Stimulated activated CD4-positive, alpha-beta T cell treated with anti-CD3 and anti-CD28 coated beads, Interleukin-15, amount 100 ng/mL, for 48 hours (primary cell): ENCODE measurements at regions not wholly inside any gene's neighbourhood (a gene's known extent, or its start where the extent isn't known, plus 50 kb on each side); places are given as distances from the start of the nearest gene placed in this dataset.

Source experiments
- DNase-seq, 2 donors: peaks; one replicate each; pipeline ENCODE4 v3.0.0-alpha.2; 2020; ENCODE audit warnings: low read depth in 2 of 2

DNA sequence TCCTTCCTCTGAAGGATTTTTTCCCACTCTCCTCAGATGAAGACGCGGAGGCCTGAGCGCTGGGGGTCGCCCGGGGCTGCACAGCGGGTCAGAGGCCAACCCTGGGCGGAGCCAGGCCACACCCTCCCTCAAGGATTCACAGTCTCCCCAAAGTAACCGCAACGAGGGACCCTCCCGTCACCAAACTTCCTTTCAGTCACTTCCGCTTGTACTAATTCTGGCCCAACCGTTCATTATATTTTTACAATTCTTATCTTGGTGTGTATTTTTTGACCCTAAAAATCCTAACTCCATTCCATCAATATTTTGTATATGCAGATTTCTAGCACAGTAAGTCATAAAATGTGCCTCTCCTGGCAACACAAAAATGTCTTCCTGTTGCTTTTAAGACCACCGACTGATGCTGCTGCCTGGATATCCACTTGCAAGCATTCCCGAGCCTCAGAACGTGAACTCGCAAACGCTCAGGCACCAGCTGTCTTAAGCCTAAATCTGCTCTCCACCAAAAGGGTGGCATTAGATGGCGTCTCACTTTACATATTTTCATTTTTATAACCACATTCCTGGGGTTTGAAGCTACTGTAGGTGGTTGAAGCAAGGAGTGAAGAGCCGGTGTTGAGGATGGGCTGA, 128.0 kb downstream of the DLL1 start:
- DNase-seq: no peak

DNA sequence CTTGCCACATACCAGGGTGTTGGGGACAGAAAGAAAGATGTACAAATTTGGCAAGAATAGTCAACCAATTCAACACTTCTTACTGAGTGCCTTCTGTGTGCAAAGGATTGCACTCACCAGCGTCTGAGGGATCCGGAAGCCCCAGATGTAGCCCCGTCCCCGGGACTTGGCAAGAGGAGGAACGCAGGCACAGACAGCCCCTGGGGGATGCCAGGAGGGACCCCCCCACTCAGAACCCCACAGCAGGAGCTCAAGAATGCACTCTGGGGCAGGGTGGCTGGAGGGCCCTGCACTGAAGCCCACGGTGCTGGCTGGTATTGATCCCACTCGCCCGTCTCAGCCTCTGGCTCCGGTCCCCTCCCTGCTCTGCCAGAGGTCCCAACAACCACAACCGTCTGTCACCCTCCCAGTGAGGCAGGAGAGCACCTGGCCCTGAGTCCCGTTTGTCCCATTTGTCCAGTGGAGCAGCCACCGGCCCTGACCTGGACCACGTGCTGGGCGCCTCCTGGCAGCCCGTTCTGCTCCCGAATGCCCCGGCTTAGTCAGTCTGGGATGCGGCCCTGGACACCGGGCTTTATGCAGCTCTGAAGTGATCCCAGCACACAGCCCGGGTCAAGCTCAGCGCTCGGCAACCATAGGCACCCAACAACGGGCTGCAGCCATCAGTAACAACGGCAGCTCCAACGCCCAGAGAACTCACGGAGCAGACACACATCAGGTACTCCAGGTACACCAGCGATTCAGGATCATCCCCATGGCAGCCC, 128.7 kb downstream of the DLL1 start:
- no peak for DNase-seq

DNA sequence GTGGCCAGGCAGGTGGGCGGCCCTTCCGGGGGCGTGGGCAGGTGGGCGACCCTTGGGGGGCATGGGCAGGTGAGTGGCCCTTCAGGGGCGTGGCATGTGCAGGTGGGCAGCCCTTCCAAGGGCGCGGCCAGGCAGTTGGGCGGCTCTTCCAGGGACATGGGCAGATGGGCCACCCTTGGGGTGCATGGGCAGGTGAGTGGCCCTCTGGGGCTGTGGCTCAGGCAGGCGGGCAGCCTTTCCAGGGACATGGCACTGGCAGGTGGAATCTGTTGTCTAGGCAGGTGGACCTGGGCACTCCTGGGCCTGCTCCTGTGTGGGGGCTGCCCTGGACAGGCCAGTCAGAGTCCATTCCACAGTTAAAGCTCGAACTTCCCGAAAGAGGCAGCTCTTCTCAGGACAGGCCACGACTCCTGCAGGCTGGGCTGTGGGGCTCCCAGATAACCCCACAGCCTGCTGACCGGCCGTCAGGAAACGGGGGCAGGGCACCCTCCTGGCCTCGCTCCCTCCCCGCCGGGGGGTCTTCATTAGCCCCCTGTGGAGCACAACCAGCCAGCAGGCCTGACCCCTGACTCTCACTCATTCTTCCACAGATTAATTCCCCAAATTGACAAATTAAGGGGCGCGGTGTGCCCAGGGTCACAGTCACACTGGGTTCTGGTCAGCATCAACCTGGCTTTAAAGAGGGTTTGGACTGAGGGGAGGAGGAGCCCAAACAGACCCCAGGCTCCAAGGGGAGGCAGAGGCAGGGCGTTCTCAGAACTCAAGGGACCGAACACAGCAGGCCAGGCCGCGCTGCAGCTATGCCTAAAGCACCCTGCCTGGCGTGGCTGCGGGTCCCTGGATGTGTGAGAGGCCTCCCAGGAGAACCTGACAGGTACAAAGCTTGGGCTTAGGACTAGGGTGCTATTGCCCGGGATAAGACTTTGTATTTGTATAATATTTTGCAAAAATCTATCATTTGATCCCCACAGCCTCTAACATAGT, 130.0 kb downstream of the DLL1 start:
- DNase-seq: no peak

DNA sequence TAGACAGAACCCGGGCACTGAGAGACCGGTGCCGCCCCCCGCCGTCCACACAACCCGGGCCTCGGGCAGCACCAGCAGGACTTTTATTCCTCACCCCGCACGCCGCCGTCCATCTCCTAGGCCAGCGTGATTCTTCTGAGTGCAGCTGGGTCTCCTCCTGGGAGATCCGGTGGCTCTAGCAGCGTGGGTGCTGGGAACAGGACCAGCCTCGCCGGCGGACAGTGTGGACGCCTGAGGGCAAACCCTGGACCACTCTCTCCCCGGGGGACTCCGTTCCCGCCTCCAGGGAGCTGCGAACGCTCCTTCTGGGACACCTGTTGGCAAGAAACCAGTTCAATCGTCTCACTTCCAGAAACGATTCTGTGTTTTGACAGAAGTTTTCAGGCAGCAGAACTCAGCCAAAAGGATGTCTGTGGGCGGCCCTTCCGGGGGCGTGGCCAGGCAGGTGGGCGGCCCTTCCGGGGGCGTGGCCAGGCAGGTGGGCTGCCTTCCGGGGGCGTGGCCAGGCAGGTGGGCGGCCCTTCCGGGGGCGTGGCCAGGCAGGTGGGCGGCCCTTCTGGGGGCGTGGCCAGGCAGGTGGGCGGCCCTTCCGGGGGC, 130.7 kb downstream of the DLL1 start:
- DNase-seq: no peak

DNA sequence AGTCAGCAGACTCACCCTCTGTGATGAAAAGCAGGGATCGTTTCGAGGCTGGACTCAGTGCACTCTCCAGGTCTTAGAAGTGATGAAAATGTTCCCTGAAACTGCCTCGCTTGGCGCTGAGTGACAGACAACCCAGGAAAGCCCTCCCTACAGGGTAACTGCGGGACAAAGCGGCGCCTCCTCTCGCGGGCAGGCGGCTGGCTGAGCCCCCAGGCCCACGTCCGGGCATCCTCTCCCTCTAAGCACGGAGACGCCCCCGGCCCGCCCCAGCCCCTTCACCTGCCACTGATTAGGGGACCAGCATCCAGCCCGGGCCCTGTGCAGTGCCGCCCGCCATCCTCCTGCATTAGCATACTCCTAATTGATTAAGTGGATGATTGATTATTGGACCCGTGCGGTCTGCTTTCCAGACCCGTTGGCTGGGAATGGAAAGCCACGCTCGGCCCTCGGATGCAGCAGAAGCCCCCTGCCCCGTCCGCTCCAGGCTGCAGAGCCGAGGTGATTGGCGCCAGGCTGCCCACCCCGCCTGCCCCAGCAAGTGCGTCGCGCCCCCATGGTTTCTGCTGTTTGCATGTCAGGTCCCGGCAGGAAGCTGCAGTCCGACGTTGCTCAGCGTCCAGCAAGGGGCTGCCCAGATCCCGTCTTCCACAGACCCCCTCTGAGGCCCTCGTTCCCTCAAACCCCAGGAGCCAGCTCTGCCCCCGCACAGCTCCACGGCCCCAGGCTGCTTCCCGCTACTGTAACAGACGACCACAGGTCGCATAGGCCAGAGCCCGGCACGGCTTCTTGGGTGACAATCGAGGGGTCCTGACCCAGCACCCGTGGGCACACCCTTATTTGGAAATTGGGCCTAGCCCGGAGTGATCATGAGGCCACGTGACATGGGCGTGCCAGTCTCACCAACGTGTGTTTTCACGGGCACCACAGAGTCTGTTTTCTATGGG, 131.6 kb downstream of the DLL1 start:
- no peak for DNase-seq

DNA sequence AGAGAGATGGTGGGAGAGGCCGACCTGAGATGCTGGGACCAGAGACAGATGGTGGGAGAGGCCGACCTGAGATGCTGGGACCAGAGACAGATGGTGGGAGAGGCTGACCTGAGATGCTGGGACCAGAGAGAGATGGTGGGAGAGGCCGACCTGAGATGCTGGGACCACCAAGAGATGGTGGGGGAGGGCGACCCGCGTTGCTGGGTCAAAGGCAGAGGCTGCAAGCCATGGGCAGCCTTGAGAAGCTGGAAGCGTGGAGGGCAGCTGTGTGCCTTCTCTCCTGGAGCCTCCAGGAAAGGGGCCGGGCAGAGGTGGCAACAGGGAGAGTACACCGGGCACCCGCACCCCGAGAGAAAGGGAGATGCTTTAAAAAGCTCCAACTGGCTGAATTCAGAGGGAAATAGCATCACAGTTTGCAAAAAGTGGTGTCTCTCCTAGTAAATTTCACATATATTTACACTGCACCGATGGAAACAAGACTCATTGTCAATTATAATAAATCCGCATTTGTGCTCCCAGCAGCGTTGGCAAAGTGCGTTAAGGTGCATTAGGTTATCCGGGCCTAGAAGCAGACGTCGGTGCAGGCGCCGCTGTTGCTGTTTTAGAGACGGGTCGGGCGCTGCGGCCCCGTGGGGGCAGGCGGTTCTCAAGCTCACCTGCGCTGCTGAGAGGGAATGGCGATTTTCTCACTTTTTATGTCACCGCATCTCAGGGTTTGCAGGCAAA, 132.4 kb downstream of the DLL1 start:
- DNase-seq: no peak

DNA sequence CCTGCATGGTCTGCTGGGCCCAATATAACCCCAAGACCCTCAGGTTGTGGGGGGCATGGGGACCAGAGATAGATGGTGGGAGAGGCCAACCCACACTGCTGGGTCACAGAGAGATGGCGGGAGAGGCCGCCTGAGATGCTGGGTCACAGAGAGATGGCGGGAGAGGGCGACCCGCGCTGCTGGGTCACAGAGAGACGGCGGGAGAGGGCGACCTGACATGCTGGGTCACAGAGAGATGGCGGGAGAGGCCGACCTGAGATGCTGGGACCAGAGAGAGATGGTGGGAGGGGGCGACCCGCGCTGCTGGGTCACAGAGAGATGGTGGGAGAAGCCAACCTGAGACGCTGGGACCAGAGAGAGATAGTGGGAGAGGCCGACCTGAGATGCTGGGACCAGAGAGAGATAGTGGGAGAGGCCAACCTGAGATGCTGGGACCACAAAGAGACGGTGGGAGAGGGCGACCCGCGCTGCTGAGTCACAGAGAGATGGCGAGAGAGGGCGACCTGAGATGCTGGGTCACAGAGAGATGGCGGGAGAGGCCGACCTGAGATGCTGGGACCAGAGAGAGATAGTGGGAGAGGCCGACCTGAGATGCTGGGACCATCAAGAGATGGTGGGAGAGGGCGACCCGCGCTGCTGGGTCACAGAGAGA, 133.2 kb downstream of the DLL1 start:
- DNase-seq: no peak

DNA sequence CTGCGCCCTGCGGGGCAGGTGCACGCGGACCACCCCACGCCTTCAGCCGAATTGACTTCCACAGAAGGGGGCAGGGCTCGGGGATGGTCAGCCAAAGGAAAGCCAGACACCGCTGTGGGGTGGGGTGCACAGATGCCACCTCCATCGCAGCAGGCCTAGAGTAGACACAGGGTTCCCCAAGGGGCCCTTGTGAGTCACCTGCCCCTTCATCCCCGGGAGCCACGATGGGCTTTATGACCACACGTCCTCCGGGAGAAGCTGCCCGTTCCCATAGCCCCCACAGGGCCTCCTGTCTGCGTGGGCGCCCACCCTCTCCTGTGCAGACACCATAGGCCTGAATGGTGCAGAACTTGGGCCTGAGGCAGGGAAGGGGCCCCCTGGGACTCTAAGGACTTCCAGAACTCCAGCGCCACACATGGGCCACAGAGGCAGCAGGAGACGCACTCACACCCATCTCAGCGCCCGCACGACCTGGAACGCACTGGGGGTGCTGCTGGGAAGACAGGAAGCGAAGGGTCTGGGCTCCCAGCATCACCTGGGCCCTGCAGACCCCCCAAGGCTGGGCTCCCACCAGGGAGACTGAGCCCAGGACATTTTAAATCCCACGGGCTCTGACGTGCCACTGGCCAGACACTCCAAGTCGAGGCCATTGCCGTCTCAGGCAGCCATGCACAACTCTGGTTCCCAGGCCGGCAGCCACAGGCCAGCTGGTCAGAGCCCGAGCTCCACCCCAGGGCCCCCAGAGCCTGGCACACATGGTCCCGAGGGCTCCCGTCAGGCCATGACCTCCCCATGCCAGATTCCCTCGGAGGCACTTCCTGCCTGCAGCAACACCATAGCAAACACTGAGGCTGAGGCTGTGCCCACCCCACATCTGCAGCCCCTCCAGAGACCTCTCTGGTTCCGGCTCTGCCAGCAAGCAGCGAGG, 134.2 kb downstream of the DLL1 start:
- no peak for DNase-seq

DNA sequence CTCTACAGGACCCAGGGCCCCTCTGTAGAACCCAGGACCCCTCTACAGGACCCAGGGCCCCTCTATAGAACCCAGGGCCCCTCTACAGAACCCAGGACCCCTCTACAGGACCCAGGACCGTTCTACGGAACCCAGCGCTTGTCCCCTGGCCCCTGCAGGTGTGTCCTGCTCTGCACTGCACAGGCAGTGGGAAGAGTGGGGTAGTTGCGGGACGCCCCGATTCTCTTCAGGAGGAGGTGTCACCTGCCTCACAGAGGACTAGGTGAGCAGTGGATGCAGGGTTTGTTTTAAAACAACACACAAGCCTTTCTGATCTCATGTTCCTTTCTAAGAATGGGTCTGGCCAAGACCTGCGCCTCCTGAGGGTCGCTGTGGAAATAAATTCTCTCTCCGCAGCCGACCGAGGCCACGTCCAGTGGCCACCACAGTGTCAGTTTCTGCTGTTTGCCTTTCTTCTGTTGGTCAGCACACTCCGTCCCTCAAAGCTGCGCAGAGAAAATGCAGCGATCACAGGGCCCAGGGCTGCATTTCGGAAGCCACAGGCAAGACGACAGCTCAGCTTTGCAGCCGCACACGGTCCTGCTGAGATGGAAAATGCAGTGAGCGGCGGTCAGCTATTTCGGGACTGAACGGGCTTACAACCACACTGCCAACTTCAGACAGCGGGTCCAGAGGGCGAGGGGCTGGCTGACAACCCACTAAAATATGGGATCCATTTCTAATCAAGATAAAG, 135.2 kb downstream of the DLL1 start:
- DNase-seq: no peak

DNA sequence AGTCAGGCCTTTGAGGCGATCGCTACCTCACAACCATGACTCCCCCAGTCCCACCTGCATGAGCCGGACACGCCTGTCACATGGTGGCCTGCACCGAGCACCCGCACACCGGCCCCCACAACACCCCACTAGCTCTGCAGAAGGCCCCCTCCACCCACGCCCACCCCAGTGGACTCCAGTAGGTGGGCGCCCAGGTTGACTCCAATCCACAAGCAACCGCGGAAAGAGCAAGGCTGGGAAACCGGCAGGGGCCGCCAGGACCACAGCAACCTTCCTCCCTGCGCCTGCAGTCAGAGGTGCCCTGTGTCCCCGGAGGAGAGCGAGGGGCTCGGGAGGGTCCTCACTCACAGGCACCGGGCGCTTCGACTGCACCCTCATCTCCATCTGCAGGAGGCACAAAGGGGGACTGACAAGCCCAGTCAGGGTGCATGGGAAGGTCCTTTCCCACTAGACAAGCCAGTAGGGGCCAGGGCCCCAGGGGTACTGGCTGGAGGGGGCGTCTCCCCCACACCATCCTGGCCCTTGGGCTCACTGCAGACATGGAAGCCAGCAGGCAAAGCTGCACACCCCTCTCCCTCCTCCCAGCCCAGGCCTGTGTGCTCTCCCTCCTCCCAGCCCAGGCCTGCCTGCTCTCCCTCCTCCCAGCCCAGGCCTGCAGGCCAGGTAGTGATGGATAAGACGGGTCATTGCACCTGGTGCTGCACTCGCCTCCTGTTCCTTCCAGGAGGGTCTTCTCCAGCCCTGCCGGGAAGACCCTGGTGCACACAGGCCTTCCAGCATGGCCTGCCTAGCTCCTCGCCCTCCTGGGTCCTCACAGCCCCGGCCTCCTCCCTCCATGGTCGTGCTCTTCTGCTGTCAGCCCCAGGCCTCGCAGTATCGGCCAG, 137.2 kb downstream of the DLL1 start:
- no peak for DNase-seq

DNA sequence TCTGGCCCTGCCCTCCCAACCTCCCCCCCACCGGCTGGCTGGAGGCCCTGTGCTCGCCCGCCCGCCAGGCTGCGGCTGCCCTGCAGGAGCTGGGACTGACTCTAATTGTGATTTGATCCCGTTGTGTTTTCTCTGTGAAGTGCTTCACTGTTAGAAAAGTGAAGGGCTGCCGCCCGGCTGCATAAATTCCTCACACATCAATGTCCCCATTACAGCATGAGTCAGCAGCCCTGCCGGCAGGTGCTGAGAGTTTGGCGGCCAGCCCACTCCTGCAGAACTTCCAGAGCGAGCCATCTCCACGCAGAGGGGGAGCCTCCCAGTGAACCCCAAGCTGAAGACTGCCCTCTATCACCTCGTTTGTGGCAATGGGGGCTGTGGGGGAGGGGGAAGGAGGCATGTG, 137.9 kb downstream of the DLL1 start:
- no peak for DNase-seq

DNA sequence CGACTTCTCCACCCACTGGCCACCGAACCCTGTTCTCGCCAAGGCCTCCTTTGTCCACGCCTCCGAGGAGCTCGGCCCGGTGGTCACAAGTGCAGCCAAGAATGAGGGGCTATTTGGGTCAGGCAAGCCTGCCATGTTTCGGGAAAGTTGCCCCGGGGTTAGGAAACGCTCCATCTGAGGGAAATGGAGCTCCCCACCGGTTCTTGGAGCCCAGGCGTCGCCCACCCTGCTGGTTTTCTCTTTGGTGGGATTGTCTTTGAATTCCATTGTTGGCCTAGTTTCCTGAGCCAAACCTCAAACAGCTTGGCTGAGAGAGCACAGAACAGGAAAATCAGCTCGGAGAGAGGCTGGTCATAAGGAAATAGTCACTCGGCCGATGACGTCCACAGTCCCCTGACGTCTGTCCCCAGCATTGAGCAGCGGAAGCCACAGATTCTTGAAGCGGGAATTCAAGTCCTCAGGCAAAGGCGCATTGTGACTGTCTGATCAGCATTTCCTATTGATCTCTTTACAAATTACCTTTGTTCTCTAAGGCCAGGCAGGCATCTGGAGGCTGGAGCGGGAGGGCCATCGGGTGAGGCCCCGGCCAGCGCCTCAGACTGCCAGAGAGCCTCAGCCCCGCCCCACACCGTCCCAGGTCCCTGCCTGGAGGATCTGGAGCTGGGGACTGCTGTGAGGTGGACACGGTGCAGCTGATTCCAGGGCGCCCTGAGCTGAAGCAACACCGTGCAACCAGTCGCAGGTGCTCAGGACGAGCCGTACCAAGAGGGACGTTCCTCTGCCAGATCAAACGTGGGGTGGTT, 138.6 kb downstream of the DLL1 start:
- DNase-seq: no peak

DNA sequence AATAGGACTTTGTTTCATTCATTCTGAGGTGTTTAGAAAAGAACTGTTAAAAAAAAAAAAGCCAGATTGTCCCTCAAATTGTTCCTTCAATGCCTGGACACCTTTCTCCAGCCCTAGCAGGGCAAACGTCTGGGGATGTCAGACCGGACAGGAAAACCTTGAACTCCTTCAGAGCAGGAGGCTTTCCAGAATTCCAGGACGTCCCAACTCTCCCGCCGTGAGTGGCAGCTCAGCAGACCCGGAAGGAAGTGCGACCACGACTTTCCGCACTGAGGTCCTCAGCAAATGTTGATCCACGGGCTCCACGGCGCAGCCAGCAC, 139.1 kb downstream of the DLL1 start:
- no peak for DNase-seq

DNA sequence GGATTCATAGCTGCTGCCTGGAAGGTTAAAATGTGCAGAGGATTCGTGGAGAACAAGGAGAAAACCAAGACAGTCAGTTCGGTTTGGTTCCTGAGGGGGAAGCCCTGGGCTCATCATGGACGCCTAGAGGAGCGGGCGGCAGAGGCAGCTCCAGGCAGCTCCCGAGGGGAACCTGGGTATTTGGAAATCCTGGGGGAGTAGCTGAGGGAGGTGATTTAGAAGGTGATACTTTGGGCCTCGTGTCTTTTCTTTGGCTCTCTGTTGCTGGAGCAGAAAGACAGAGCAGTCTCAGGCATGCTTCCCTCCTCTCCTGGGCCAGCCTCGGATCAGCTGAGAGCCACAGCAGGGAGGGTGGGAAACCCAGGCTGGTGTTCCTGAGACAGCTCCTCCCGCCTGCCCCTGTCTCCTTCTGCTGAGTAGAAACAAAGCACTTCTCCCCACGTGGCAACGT, 139.5 kb downstream of the DLL1 start:
- no peak for DNase-seq

DNA sequence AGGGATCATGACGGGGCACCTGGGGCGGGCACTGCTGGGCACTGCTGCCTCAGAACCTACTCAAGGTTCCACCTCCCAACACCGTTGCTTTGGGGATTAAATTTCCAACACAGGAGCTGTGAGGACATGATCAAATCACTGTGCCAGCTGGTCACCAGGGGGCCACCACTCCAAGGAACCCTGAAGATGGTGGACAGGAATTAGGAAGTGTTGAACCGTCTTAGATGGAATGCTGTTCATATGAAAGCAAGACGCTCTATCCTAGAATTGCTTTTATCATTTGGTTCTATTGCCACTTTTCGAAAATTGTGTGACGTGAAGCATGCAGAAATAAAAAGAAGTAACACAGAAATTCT, 140.3 kb downstream of the DLL1 start:
- no peak for DNase-seq
